BE2C (cell line): ENCODE measurements at regions not wholly inside any gene's neighbourhood (a gene's known extent, or its start where the extent isn't known, plus 50 kb on each side); places are given as distances from the start of the nearest gene placed in this dataset.
A peak's percentile ranks its signal among the peaks of the same experiment; 100 is the strongest.
"Not testable (repeated sequence)": the region's sequence is repeated elsewhere in the genome, so short reads cannot be mapped to it uniquely, and the experiment has no call there.

Experiments
- DNase-seq: peaks from one replicate; pipeline ENCODE4 v3.0.0-alpha.2; 2020
- H3K27me3 ChIP-seq: fragments of 250-450 bp; sonication (Bioruptor Pico); 2 replicates; pipeline ENCODE4 v1.5.1; 2020; ENCODE audit warnings: mild to moderate bottlenecking
- H3K36me3 ChIP-seq: fragments of 250-450 bp; sonication (Bioruptor Pico); 2 replicates; pipeline ENCODE4 v1.5.1; 2020; ENCODE audit warnings: mild to moderate bottlenecking
- H3K4me1 ChIP-seq: fragments of 250-450 bp; sonication (Bioruptor Pico); 2 replicates; pipeline ENCODE4 v1.5.1; 2020
- H3K4me3 ChIP-seq: 2 replicates; pipeline ENCODE4 v1.5.1; 2011; ENCODE audit warnings: low read depth, low read length
- H3K9me3 ChIP-seq: fragments of 250-450 bp; sonication (Bioruptor Pico); 2 replicates; pipeline ENCODE4 v1.5.1; 2020
- CTCF ChIP-seq: IDR thresholded peaks from 2 replicates; pipeline ENCODE4 v1.5.1; 2012; ENCODE audit warnings: mild to moderate bottlenecking, low read depth, low read length

GRCh38 chr6:27642744-27643456 lies 170.0 kb upstream of the ZNF184 start:
- no peaks in the 10 kb centered on the region for H3K4me1 ChIP-seq
- H3K36me3 ChIP-seq: no peaks in the 10 kb centered on the region
- no peak for DNase-seq
- H3K4me3 ChIP-seq: no peak overlapping the region
- H3K9me3 ChIP-seq: no peaks in the 10 kb centered on the region
- TF ChIP-seq CTCF: no peak
- H3K27me3 ChIP-seq: peaks cover 3% of the 10 kb centered on the region; the same call in 1 of the 2 replicates

GRCh38 chr6:27635886-27636285 lies 163.0 kb upstream of the ZNF184 start:
- H3K4me3 ChIP-seq, H3K36me3 ChIP-seq, H3K27me3 ChIP-seq, DNase-seq, H3K4me1 ChIP-seq, H3K9me3 ChIP-seq: not testable (repeated sequence)

DNA sequence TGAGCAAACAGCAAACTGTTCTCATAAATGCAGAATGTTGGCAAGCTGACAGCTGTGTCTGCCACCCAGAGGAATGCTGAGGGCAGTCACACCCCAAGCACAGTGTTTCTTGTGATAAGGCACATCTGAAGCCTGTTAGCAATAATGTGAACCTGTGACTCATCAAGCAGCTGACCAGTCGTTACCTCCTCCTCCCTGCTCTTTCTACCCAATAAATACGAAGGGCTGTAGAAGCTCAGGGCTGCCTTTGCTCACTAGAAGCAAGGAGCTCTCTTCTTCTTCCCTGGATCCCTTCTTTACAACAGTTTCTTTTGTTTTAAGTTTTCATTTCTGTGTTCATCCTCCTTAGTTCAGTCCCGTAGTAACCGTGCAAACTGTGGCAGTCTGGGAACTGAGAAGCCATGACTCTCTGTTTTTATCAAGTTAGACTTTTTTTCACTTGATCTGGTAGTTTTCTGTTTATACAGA lies 160.3 kb upstream of the ZNF184 start:
- not testable (repeated sequence) for H3K36me3 ChIP-seq, H3K27me3 ChIP-seq, H3K9me3 ChIP-seq, H3K4me1 ChIP-seq, DNase-seq, H3K4me3 ChIP-seq

GRCh38 chr6:27631609-27631916 lies 158.7 kb upstream of the ZNF184 start:
- Histone ChIP-seq H3K4me3 (peak overlapping the region; percentile 95), H3K9me3 (no peaks in the 10 kb centered on the region), H3K36me3 (no peaks in the 10 kb centered on the region), H3K27me3 (no peaks in the 10 kb centered on the region), H3K4me1 (no peaks in the 10 kb centered on the region)
- DNase-seq: no peak
- TF ChIP-seq CTCF: no peak

DNA sequence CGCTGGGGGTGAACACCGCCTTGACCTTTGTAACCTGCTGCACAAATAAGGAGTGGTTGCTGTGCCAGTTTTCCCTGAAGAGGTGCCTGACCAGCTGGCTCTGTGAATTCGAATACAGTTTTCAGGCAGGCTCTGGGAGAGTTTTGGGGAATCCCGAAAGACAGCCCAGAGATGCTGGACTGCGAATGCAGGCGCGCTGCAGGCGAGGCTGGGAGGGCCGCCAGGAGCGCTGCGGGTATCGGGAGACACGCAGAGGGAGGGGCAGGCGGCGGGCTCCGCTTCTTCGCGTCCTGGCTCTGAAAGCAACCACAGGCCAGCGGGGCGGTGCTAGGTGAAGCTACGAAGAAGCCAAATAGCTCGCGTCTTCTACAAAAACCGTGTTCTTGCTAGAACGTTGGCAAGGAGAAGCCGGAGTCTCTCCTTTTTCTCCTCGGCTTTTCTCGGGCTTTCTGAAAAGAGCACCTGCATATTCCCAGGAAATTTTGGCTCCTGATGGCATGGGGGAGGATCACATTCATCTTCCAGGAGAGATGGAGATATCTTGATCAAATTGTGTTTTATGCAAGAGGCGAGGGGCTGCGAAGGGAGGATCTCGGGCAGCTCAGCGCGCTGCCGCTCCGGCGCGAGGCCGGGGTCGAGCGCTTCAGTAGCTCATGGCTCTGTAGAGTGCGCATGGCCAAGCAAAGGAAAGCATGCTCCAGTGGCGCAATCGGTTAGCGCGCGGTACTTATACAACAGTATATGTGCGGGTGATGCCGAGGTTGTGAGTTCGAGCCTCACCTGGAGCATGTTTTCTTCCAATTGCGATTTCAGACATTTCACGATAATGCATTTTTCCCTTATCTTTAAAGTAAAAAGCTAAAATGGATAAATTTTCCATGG lies 158.1 kb upstream of the ZNF184 start:
- TF ChIP-seq CTCF: peak; percentile 31
- DNase-seq: peak; percentile 82
- Histone ChIP-seq H3K9me3 (no peaks in the 10 kb centered on the region), H3K4me3 (peak overlapping the region; percentile 95), H3K4me1 (no peaks in the 10 kb centered on the region), H3K36me3 (no peaks in the 10 kb centered on the region), H3K27me3 (no peaks in the 10 kb centered on the region)

GRCh38 chr6:27624694-27625262 lies 151.9 kb upstream of the ZNF184 start:
- Histone ChIP-seq H3K9me3 (no peaks in the 10 kb centered on the region), H3K36me3 (no peaks in the 10 kb centered on the region), H3K4me3 (no peak overlapping the region), H3K4me1 (no peaks in the 10 kb centered on the region), H3K27me3 (0 out of 2 replicates have a peak, but pooled peaks cover 2% of the 10 kb centered on the region)
- no peak for DNase-seq
- TF ChIP-seq CTCF: no peak

DNA sequence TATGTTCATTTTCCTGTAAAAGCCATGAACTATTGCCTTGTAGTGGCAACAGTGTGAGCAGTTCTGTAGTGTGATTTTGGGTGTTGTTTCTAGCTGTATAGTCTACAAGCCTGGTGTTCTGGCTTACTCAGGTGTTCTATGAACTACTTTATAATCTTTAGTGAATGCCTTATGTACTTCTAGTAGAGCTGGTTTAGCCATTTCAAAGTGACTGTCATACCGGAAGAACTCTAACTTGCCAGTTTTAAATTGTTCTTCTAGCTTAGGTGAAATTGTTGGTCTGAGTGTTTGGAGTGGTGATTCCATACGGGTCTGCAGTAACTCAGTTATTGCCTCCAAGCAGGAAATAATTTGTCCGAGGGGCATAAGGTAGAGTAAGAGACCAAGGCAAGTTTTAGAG lies 150.2 kb upstream of the ZNF184 start:
- no peaks in the 10 kb centered on the region for H3K4me1 ChIP-seq
- DNase-seq: no peak
- TF ChIP-seq CTCF: no peak
- 0 out of 2 replicates have a peak, but pooled peaks cover 2% of the 10 kb centered on the region for H3K27me3 ChIP-seq
- no peaks in the 10 kb centered on the region for H3K9me3 ChIP-seq
- no peak overlapping the region for H3K4me3 ChIP-seq
- H3K36me3 ChIP-seq: no peaks in the 10 kb centered on the region
